WI38 (cell line): ENCODE measurements at regions not wholly inside any gene's neighbourhood (a gene's known extent, or its start where the extent isn't known, plus 50 kb on each side); places are given as distances from the start of the nearest gene placed in this dataset.
"Not testable (repeated sequence)": the region's sequence is repeated elsewhere in the genome, so short reads cannot be mapped to it uniquely, and the experiment has no call there.

Experiments used
- H3K4me3 ChIP-seq: 2 replicates; pipeline ENCODE4 v1.5.1; 2011; ENCODE audit warnings: low read depth, mild to moderate bottlenecking, control low read depth, low read length
- CTCF ChIP-seq: IDR thresholded peaks from 2 replicates; pipeline ENCODE4 v1.5.1; 2012; ENCODE audit warnings: low read depth, mild to moderate bottlenecking, control low read depth, low read length

DNA sequence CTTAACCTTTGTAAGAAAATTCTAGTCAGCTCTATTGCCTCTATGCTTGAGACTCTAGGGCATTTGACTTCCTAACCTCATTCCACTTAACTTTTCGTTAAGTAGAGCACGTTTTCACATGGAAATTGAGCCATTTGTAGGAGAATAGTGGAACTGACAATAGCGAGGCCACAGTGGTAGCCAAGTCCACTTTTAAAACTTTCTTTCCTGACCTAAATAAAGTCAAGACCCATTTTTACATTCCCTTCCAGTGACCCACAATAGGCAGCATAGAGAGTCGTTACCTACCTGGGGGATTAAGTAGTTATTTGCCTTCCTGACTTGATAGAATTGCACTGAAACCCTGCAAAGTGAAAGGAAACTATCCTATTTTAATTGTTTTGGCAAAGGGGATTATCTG is 386.0 kb upstream of the NECTIN3 start:
- H3K4me3 ChIP-seq: no peak overlapping the region
- TF ChIP-seq CTCF: no peak

- TF ChIP-seq CTCF: no peak
- H3K4me3 ChIP-seq: no peak overlapping the region
These were observed 384.9 kb upstream of the NECTIN3 start for GRCh38 chr3:110686701-110687100.

GRCh38 chr3:110687138-110687537 is 384.5 kb upstream of the NECTIN3 start:
- no peak for TF ChIP-seq CTCF
- H3K4me3 ChIP-seq: no peak overlapping the region

- no peak overlapping the region for H3K4me3 ChIP-seq
- TF ChIP-seq CTCF: no peak
These were observed 373.7 kb upstream of the NECTIN3 start for GRCh38 chr3:110697961-110698360.

- not testable (repeated sequence) for H3K4me3 ChIP-seq
These were observed 367.3 kb upstream of the NECTIN3 start for GRCh38 chr3:110704332-110704731.

DNA sequence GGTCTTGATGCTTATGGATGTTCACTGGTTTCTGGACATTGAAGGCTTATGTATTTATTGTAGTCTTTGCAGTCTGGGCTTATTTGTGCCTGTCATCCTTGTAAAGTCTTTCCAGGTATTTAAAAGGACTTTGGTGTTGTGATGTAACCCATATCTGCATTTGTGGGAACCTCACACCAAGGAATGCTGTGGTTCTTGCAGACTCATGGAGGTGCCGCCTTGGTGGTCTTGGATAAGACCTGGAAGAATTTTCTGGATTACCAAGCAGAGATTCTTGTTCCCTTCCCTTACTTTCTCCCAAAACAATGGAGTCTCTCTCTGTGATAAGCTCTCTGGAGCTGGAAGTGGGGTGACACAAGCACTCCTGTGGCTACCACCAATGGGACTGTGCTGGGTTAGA is 363.5 kb upstream of the NECTIN3 start:
- TF ChIP-seq CTCF: no peak
- H3K4me3 ChIP-seq: no peak overlapping the region

DNA sequence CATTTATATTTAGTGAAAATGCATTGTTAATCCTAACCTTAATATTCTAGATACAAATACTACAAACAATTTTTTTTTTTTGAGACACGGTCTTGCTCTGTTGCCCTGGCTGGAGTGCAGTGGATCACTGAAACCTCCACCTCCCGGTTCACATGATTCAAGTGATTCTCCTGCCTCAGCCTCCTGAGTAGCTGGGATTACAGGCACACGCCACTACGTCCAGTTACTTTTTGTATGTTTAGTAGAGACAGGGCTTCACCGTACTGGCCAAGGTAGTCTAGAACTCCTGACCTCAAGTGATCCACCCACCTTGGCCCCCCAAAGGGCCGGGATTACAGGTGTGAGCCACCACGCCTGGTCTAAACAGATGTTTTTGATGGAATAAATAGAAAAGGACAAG is 361.5 kb upstream of the NECTIN3 start:
- no peak overlapping the region for H3K4me3 ChIP-seq
- TF ChIP-seq CTCF: no peak

DNA sequence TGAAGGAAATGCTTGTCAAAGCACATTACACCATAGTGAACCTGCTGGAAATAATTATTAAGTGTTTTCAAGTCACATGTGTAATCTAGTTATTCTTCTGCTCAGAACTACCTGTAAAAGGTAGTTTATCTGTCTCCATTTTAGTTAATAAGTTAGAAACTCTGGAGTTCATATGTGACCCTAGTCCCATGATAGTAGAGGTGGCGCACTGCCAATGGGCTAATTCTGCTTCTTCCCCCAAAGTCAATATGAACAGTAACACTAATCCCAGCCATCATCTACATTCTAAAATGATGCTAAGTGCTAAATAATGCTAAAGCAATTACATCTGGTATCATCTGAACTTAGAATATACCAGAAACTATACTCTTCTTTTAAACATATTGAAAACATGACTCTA is 361.0 kb upstream of the NECTIN3 start:
- TF ChIP-seq CTCF: no peak
- no peak overlapping the region for H3K4me3 ChIP-seq
